ENCODE measurements at regions not wholly inside any gene's neighbourhood (a gene's known extent, or its start where the extent isn't known, plus 50 kb on each side); places are given as distances from the start of the nearest gene placed in this dataset.

GRCh38 chr3:87498358-87499080 lies 222.1 kb upstream of the POU1F1 start:
- no peak overlapping the region for H3K9ac ChIP-seq (ENCODE audit: low read length)
- H3K27ac ChIP-seq (ENCODE audit: low read length): no peak overlapping the region
- H3K4me3 ChIP-seq (ENCODE audit: low read length): no peak overlapping the region
- H3K36me3 ChIP-seq (replicated peaks; ENCODE audit: low read depth, low read length): no peaks in the 10 kb centered on the region
- H3K27me3 ChIP-seq (ENCODE audit: low read depth, low read length): no peaks in the 10 kb centered on the region
- H3K4me1 ChIP-seq (ENCODE audit: low read length): peaks cover 7% of the 10 kb centered on the region; the same call in 1 of the 2 replicates
- H2AFZ ChIP-seq (ENCODE audit: low read depth, low read length): no peak overlapping the region
- no peaks in the 10 kb centered on the region for H3K9me3 ChIP-seq (ENCODE audit: insufficient read depth, low read length)
- H3K4me2 ChIP-seq (ENCODE audit: low read length): no peak overlapping the region
- no peaks in the 10 kb centered on the region for H4K20me1 ChIP-seq (ENCODE audit: insufficient read depth, low read length)
- no peak for TF ChIP-seq CTCF (IDR thresholded peaks at IDR 0.05; ENCODE audit: low read depth, low read length)
- no peak for TF ChIP-seq EZH2phosphoT487 (IDR thresholded peaks at IDR 0.05; ENCODE audit: low read depth)
- no peaks in the 10 kb centered on the region for H3K79me2 ChIP-seq (ENCODE audit: low read length)

GRCh38 chr3:87495938-87496337 lies 219.6 kb upstream of the POU1F1 start:
- no peak overlapping the region for H3K9ac ChIP-seq (ENCODE audit: low read length)
- H3K4me3 ChIP-seq (ENCODE audit: low read length): no peak overlapping the region
- H3K4me1 ChIP-seq (ENCODE audit: low read length): peaks cover 7% of the 10 kb centered on the region; the same call in 1 of the 2 replicates
- H2AFZ ChIP-seq (ENCODE audit: low read depth, low read length): no peak overlapping the region
- H4K20me1 ChIP-seq (ENCODE audit: insufficient read depth, low read length): no peaks in the 10 kb centered on the region
- no peak for TF ChIP-seq CTCF (IDR thresholded peaks at IDR 0.05; ENCODE audit: low read depth, low read length)
- no peak for TF ChIP-seq EZH2phosphoT487 (IDR thresholded peaks at IDR 0.05; ENCODE audit: low read depth)
- H3K9me3 ChIP-seq (ENCODE audit: insufficient read depth, low read length): no peaks in the 10 kb centered on the region
- no peaks in the 10 kb centered on the region for H3K27me3 ChIP-seq (ENCODE audit: low read depth, low read length)
- no peak overlapping the region for H3K4me2 ChIP-seq (ENCODE audit: low read length)
- H3K36me3 ChIP-seq (replicated peaks; ENCODE audit: low read depth, low read length): no peaks in the 10 kb centered on the region
- H3K27ac ChIP-seq (ENCODE audit: low read length): no peak overlapping the region
- H3K79me2 ChIP-seq (ENCODE audit: low read length): no peaks in the 10 kb centered on the region

GRCh38 chr3:87494264-87494663 lies 217.9 kb upstream of the POU1F1 start:
- Histone ChIP-seq H3K27ac (ENCODE audit: low read length) (no peak overlapping the region), H3K4me1 (ENCODE audit: low read length) (peaks cover 7% of the 10 kb centered on the region; the same call in 1 of the 2 replicates), H3K4me3 (ENCODE audit: low read length) (no peak overlapping the region), H3K9me3 (ENCODE audit: insufficient read depth, low read length) (no peaks in the 10 kb centered on the region), H4K20me1 (ENCODE audit: insufficient read depth, low read length) (no peaks in the 10 kb centered on the region), H2AFZ (ENCODE audit: low read depth, low read length) (no peak overlapping the region), H3K36me3 (replicated peaks; ENCODE audit: low read depth, low read length) (no peaks in the 10 kb centered on the region), H3K79me2 (ENCODE audit: low read length) (no peaks in the 10 kb centered on the region), H3K27me3 (ENCODE audit: low read depth, low read length) (no peaks in the 10 kb centered on the region), H3K4me2 (ENCODE audit: low read length) (no peak overlapping the region), H3K9ac (ENCODE audit: low read length) (no peak overlapping the region)
- TF ChIP-seq EZH2phosphoT487 (IDR thresholded peaks at IDR 0.05; ENCODE audit: low read depth): no peak
- TF ChIP-seq CTCF (IDR thresholded peaks at IDR 0.05; ENCODE audit: low read depth, low read length): no peak

GRCh38 chr3:87491843-87492242 lies 215.5 kb upstream of the POU1F1 start:
- no peak overlapping the region for H3K27ac ChIP-seq (ENCODE audit: low read length)
- no peaks in the 10 kb centered on the region for H3K79me2 ChIP-seq (ENCODE audit: low read length)
- no peaks in the 10 kb centered on the region for H3K27me3 ChIP-seq (ENCODE audit: low read depth, low read length)
- no peaks in the 10 kb centered on the region for H3K36me3 ChIP-seq (replicated peaks; ENCODE audit: low read depth, low read length)
- peaks cover 6% of the 10 kb centered on the region; the same call in 1 of the 2 replicates for H3K9me3 ChIP-seq (ENCODE audit: insufficient read depth, low read length)
- H2AFZ ChIP-seq (ENCODE audit: low read depth, low read length): no peak overlapping the region
- H3K4me2 ChIP-seq (ENCODE audit: low read length): no peak overlapping the region
- H3K9ac ChIP-seq (ENCODE audit: low read length): no peak overlapping the region
- TF ChIP-seq CTCF (IDR thresholded peaks at IDR 0.05; ENCODE audit: low read depth, low read length) (no peak), EZH2phosphoT487 (IDR thresholded peaks at IDR 0.05; ENCODE audit: low read depth) (no peak)
- H4K20me1 ChIP-seq (ENCODE audit: insufficient read depth, low read length): no peaks in the 10 kb centered on the region
- no peak overlapping the region for H3K4me3 ChIP-seq (ENCODE audit: low read length)
- H3K4me1 ChIP-seq (ENCODE audit: low read length): no peaks in the 10 kb centered on the region

Data from OCI-LY3 (cell line).